ENCODE measurements at regions not wholly inside any gene's neighbourhood (a gene's known extent, or its start where the extent isn't known, plus 50 kb on each side); places are given as distances from the start of the nearest gene placed in this dataset.

DNA sequence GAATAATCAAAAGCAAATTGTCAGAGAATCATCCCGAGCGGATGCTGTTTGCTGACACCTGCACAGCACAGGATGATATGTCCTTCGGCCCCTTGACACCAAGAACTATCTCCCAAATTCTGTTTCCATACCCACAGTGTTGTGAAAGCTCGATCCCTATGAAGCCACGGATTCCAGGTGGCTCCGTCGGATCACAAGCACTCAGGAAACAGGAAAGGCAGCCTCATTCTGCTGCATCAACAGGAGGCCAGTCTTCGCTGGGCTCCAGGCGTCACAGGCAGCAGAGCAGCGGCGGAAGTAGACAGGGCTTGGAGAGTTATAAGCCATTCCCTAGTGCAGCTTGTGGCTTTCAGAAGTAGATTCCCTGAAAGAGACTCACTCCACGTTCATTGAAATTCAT lies 342.3 kb downstream of the C6orf118 start:
- no peak for TF ChIP-seq CREB1 (IDR thresholded peaks at IDR 0.05; ENCODE audit: low read depth)
- TF ChIP-seq, protein P1, sequence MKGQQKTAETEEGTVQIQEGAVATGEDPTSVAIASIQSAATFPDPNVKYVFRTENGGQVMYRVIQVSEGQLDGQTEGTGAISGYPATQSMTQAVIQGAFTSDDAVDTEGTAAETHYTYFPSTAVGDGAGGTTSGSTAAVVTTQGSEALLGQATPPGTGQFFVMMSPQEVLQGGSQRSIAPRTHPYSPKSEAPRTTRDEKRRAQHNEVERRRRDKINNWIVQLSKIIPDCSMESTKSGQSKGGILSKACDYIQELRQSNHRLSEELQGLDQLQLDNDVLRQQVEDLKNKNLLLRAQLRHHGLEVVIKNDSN (IDR thresholded peaks at IDR 0.05): no peak
- no peak for TF ChIP-seq EP300 (IDR thresholded peaks at IDR 0.05; ENCODE audit: borderline replicate concordance)
- no peak for TF ChIP-seq CEBPB (IDR thresholded peaks at IDR 0.05)

DNA sequence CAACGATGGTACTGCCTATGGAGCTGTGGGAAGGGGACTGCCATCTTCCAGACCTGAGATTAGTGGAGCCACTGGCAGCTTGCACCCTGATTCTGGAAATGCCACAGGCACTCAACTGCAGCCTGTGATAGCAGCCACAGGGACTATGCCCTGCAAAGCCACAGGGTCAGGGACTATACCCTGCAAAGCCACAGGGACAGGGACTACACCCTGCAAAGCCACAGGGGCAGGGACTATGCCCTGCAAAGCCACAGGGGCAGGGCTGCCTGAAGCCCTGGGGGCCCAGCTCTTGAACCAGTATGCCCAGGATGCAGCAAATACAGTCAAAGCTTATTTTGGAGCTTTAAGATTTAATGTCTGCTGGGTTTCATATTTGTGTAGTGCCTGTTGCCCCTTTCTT lies 346.6 kb downstream of the C6orf118 start:
- TF ChIP-seq, protein P2, sequence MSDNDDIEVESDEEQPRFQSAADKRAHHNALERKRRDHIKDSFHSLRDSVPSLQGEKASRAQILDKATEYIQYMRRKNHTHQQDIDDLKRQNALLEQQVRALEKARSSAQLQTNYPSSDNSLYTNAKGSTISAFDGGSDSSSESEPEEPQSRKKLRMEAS (IDR thresholded peaks at IDR 0.05): no peak
- TF ChIP-seq ZBTB7A (IDR thresholded peaks at IDR 0.05; ENCODE audit: low read depth) (no peak), YY1 (IDR thresholded peaks at IDR 0.05; ENCODE audit: low read depth) (no peak), TAF1 (IDR thresholded peaks at IDR 0.05; ENCODE audit: low read depth) (no peak), TEAD4 (IDR thresholded peaks at IDR 0.05) (no peak), TCF12 (IDR thresholded peaks at IDR 0.05; ENCODE audit: low read depth) (no peak), EGR1 (IDR thresholded peaks at IDR 0.05) (no peak), RAD21 (IDR thresholded peaks at IDR 0.05; ENCODE audit: low read depth) (no peak), CREB1 (IDR thresholded peaks at IDR 0.05; ENCODE audit: low read depth) (no peak), EP300 (IDR thresholded peaks at IDR 0.05; ENCODE audit: borderline replicate concordance) (no peak), NFIC (IDR thresholded peaks at IDR 0.05) (no peak), FOXM1 (IDR thresholded peaks at IDR 0.05; ENCODE audit: borderline replicate concordance, low read depth) (no peak), CEBPB (IDR thresholded peaks at IDR 0.05) (no peak)
- TF ChIP-seq, protein P3, sequence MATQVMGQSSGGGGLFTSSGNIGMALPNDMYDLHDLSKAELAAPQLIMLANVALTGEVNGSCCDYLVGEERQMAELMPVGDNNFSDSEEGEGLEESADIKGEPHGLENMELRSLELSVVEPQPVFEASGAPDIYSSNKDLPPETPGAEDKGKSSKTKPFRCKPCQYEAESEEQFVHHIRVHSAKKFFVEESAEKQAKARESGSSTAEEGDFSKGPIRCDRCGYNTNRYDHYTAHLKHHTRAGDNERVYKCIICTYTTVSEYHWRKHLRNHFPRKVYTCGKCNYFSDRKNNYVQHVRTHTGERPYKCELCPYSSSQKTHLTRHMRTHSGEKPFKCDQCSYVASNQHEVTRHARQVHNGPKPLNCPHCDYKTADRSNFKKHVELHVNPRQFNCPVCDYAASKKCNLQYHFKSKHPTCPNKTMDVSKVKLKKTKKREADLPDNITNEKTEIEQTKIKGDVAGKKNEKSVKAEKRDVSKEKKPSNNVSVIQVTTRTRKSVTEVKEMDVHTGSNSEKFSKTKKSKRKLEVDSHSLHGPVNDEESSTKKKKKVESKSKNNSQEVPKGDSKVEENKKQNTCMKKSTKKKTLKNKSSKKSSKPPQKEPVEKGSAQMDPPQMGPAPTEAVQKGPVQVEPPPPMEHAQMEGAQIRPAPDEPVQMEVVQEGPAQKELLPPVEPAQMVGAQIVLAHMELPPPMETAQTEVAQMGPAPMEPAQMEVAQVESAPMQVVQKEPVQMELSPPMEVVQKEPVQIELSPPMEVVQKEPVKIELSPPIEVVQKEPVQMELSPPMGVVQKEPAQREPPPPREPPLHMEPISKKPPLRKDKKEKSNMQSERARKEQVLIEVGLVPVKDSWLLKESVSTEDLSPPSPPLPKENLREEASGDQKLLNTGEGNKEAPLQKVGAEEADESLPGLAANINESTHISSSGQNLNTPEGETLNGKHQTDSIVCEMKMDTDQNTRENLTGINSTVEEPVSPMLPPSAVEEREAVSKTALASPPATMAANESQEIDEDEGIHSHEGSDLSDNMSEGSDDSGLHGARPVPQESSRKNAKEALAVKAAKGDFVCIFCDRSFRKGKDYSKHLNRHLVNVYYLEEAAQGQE (IDR thresholded peaks at IDR 0.05; ENCODE audit: low read depth): no peak
- TF ChIP-seq, protein P1 (IDR thresholded peaks at IDR 0.05): no peak

DNA sequence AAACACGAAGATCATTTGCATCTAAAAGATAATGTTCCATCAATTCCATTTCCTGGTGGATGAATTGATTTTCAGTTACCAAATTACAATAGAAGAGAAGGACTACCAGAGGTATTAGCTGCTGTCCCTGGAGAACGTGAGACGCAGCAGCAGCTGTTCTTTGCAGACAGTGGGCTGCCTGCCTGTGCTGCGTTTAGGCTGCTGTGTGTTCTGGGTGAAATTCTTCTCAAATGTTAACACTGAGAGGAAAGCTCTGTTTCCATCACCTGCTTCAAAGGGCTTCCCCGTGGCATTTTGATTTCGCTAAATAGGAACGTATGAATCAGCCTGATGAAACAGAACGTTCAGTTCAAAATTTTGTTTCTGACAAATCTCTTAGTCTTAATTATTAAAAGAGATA lies 362.2 kb downstream of the C6orf118 start:
- TF ChIP-seq EGR1 (IDR thresholded peaks at IDR 0.05) (no peak), TEAD4 (IDR thresholded peaks at IDR 0.05) (no peak), CREB1 (IDR thresholded peaks at IDR 0.05; ENCODE audit: low read depth) (no peak), YY1 (IDR thresholded peaks at IDR 0.05; ENCODE audit: low read depth) (no peak), CEBPB (IDR thresholded peaks at IDR 0.05) (no peak), NFIC (IDR thresholded peaks at IDR 0.05) (no peak), ZBTB7A (IDR thresholded peaks at IDR 0.05; ENCODE audit: low read depth) (no peak), TAF1 (IDR thresholded peaks at IDR 0.05; ENCODE audit: low read depth) (no peak)
- TF ChIP-seq, protein P3 (IDR thresholded peaks at IDR 0.05; ENCODE audit: low read depth): no peak
- TF ChIP-seq, protein P1 (IDR thresholded peaks at IDR 0.05): no peak
- TF ChIP-seq, protein P2 (IDR thresholded peaks at IDR 0.05): no peak

DNA sequence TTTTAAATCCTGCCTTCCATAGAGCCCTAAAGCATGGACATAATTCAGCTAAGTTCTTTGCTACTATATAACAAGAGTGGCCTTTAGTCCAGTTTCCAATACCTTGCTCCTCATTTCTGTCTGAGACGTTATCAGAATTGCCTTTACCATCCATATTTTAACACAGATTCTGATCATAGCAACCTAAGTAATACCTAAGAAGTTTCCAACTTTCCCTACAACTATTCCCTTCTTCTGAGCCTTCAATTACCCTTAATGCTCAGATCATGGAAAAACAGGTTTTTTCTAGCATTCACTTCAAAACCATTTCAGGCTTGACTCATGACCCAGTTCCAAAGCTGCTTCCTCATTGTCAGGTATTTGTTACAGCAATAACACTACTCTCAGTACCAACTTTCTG lies 367.1 kb downstream of the C6orf118 start:
- TF ChIP-seq EP300 (IDR thresholded peaks at IDR 0.05; ENCODE audit: borderline replicate concordance) (no peak), TCF12 (IDR thresholded peaks at IDR 0.05; ENCODE audit: low read depth) (no peak), YY1 (IDR thresholded peaks at IDR 0.05; ENCODE audit: low read depth) (no peak), NFIC (IDR thresholded peaks at IDR 0.05) (no peak), CEBPB (IDR thresholded peaks at IDR 0.05) (no peak)
- TF ChIP-seq, protein P1 (IDR thresholded peaks at IDR 0.05): no peak
- TF ChIP-seq, protein P2 (IDR thresholded peaks at IDR 0.05): no peak

DNA sequence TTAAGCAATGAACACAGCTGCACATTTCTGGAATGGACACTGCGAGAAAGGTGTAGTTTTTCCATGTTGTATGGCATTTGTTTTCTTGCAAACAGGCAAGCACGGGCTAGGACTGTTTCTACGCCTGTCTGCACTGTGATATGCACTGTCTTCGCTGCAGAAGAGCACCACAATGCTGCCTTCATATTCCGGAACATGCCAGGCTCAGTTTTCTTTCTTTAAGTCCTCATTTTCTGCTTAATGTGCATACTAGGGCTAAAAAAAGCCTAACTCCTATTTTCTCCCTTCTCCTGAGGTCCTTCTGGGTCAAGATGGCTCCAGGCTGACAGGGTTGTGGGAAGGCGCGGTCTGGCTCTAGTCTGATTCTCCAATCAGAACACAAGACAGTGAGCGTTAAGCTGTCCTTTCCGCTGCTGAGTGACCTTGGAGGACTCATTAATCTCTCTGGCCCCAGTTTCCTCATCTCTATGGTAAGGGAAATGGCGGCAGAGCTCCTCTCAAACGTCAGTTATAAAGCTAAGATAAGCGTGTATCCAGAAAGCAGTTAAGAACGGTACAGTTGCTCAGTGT lies 379.9 kb downstream of the C6orf118 start:
- no peak for TF ChIP-seq RAD21 (IDR thresholded peaks at IDR 0.05; ENCODE audit: low read depth)
- no peak for TF ChIP-seq TCF12 (IDR thresholded peaks at IDR 0.05; ENCODE audit: low read depth)
- no peak for TF ChIP-seq EP300 (IDR thresholded peaks at IDR 0.05; ENCODE audit: borderline replicate concordance)
- TF ChIP-seq YY1 (IDR thresholded peaks at IDR 0.05; ENCODE audit: low read depth): no peak
- TF ChIP-seq, protein P3 (IDR thresholded peaks at IDR 0.05; ENCODE audit: low read depth): no peak
- no peak for TF ChIP-seq CREB1 (IDR thresholded peaks at IDR 0.05; ENCODE audit: low read depth)
